ENCODE measurements at regions not wholly inside any gene's neighbourhood (a gene's known extent, or its start where the extent isn't known, plus 50 kb on each side); places are given as distances from the start of the nearest gene placed in this dataset.
A peak's percentile ranks its signal among the peaks of the same experiment; 100 is the strongest.

DNA sequence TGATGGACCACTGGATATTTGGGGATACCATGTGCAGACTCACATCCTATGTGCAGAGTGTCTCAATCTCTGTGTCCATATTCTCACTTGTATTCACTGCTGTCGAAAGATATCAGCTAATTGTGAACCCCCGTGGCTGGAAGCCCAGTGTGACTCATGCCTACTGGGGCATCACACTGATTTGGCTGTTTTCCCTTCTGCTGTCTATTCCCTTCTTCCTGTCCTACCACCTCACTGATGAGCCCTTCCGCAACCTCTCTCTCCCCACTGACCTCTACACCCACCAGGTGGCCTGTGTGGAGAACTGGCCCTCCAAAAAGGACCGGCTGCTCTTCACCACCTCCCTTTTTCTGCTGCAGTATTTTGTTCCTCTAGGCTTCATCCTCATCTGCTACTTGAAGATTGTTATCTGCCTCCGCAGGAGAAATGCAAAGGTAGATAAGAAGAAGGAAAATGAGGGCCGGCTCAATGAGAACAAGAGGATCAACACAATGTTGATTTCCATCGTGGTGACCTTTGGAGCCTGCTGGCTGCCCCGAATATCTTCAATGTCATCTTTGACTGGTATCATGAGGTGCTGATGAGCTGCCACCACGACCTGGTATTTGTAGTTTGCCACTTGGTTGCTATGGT, 54.5 kb upstream of the HNRNPA0 start:
- intact Hi-C loops (cut with DNase I): no loop called here
- DNase-seq (ENCODE audit: missing footprints) (no peak), ATAC-seq (peak; percentile 43)

DNA sequence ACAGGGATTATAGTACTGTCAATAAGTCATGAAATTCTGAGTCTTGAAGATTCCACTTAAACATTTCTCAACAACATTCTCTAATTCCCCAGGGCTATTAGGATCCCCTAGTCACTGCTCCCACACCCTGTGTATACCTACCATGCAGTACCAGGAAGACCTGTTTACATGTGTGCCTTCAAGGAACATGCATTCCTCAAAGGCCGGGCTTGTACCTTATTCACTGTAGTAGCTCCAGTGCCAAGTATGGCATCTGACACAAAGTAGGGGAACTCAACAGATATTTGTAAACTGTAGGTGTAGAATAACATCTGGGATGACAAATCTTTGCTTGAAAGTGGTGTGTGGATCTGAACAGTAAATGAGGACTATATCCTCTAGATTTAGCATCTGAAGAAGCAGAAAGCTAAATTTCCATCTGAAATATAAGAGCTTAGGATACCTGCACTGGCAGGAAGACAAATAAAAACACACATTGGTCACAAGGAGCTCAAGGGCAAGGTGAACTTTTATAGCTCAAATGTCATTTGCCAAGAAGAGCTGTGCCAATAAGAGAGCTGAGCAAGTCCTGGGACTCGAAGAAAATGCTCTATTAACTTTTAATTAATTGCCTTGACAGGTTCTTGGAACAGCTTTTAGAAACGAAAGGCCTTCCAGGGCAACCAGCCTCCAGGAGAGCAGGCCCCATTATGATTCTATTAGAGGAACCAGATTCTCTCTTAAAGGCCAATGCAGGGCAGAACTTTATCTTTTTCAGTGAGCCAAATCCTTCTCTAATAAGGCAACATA, 52.3 kb upstream of the MYOT start:
- intact Hi-C loops (cut with DNase I): no loop called here
- ATAC-seq (peak; percentile 44), DNase-seq (ENCODE audit: missing footprints) (no peak)

Data from Right ventricle myocardium inferior (tissue), 1 donor.